ENCODE measurements at regions not wholly inside any gene's neighbourhood (a gene's known extent, or its start where the extent isn't known, plus 50 kb on each side); places are given as distances from the start of the nearest gene placed in this dataset.
"Not testable (repeated sequence)": the region's sequence is repeated elsewhere in the genome, so short reads cannot be mapped to it uniquely, and the experiment has no call there.

DNA sequence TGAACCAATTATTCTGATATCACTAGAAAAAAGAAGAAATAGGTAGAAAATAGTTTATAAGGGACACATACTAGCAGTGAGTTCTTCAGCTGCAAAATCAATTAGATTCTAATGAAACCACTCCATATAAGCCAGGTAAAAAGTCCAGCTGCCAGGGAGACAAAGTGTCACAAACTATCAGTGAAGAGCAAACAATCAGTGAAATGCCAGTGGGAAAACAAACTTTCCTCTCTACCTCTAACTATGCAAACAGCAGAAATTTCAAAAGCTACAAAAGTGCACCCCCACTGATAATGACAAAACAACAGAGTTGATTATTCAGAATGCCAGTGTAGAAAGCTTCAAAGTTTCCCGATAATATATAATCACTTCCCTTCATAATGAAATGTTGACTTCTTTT is 637.2 kb upstream of the ITGA1 start:
- no peaks in the 10 kb centered on the region for H3K9me3 ChIP-seq (ENCODE audit: insufficient read depth, low read depth, low read length)
- no peaks in the 10 kb centered on the region for H3K27me3 ChIP-seq (ENCODE audit: insufficient read depth, low read length, poor library complexity, severe bottlenecking)
- H3F3A ChIP-seq (ENCODE audit: low read depth): no peaks in the 10 kb centered on the region
- no peak for TF ChIP-seq EZH2phosphoT487 (IDR thresholded peaks at IDR 0.05; ENCODE audit: borderline replicate concordance)
- TF ChIP-seq, protein P1, sequence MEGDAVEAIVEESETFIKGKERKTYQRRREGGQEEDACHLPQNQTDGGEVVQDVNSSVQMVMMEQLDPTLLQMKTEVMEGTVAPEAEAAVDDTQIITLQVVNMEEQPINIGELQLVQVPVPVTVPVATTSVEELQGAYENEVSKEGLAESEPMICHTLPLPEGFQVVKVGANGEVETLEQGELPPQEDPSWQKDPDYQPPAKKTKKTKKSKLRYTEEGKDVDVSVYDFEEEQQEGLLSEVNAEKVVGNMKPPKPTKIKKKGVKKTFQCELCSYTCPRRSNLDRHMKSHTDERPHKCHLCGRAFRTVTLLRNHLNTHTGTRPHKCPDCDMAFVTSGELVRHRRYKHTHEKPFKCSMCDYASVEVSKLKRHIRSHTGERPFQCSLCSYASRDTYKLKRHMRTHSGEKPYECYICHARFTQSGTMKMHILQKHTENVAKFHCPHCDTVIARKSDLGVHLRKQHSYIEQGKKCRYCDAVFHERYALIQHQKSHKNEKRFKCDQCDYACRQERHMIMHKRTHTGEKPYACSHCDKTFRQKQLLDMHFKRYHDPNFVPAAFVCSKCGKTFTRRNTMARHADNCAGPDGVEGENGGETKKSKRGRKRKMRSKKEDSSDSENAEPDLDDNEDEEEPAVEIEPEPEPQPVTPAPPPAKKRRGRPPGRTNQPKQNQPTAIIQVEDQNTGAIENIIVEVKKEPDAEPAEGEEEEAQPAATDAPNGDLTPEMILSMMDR (conservative IDR thresholded peaks at IDR 0.05; ENCODE audit: low read length): no peak
- no peaks in the 10 kb centered on the region for H3K9me2 ChIP-seq (replicated peaks; ENCODE audit: low read depth, low read length)
- no peak overlapping the region for H3K4me2 ChIP-seq (ENCODE audit: low read depth, low read length, poor library complexity, severe bottlenecking)
- H2AFZ ChIP-seq (ENCODE audit: low read length): peak overlapping the region; percentile 46; the same call in 1 of the 2 replicates
- H4K20me1 ChIP-seq (ENCODE audit: insufficient read depth, low read length, poor library complexity, severe bottlenecking): no peaks in the 10 kb centered on the region
- H3K4me1 ChIP-seq (ENCODE audit: insufficient read depth, low read length, poor library complexity, severe bottlenecking): peaks cover 7% of the 10 kb centered on the region
- no peak overlapping the region for H3K4me3 ChIP-seq (ENCODE audit: low read length, poor library complexity, severe bottlenecking)
- H3K79me2 ChIP-seq (ENCODE audit: insufficient read depth, low read length): no peaks in the 10 kb centered on the region
- H3K36me3 ChIP-seq (ENCODE audit: insufficient read depth, low read length): no peaks in the 10 kb centered on the region
- no peak overlapping the region for H3K9ac ChIP-seq (ENCODE audit: low read depth, low read length, poor library complexity, severe bottlenecking)

DNA sequence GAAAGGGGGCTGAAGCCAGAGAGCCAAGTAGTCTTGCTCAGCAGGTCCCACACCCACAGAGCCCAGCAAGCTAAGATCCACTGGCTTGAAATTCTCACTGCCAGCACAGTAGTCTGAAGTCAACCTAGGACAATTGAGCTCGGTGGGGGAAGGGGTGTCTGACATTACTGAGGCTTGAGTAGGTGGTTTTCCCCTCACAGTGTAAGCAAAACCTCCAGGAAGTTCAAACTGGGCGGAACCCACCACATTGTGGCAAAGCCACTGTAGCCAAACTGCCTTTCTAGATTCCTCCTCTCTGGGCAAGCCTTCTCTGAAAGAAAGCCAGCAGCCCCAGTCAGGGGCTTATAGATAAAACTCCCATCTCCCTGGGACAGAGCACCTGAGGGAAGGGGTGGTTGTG is 630.9 kb upstream of the ITGA1 start:
- not testable (repeated sequence) for H3K9me3 ChIP-seq (ENCODE audit: insufficient read depth, low read depth, low read length); H3K79me2 ChIP-seq (ENCODE audit: insufficient read depth, low read length); H4K20me1 ChIP-seq (ENCODE audit: insufficient read depth, low read length, poor library complexity, severe bottlenecking); H3F3A ChIP-seq (ENCODE audit: low read depth); H3K27me3 ChIP-seq (ENCODE audit: insufficient read depth, low read length, poor library complexity, severe bottlenecking); H3K4me3 ChIP-seq (ENCODE audit: low read length, poor library complexity, severe bottlenecking); H3K36me3 ChIP-seq (ENCODE audit: insufficient read depth, low read length); H3K9me2 ChIP-seq (replicated peaks; ENCODE audit: low read depth, low read length)
- H3K4me2 ChIP-seq (ENCODE audit: low read depth, low read length, poor library complexity, severe bottlenecking): peak overlapping the region; percentile 57
- H2AFZ ChIP-seq (ENCODE audit: low read length): peak overlapping the region; percentile 76
- peak overlapping the region; percentile 50 for H3K9ac ChIP-seq (ENCODE audit: low read depth, low read length, poor library complexity, severe bottlenecking)
- H3K4me1 ChIP-seq (ENCODE audit: insufficient read depth, low read length, poor library complexity, severe bottlenecking): peaks cover 19% of the 10 kb centered on the region

DNA sequence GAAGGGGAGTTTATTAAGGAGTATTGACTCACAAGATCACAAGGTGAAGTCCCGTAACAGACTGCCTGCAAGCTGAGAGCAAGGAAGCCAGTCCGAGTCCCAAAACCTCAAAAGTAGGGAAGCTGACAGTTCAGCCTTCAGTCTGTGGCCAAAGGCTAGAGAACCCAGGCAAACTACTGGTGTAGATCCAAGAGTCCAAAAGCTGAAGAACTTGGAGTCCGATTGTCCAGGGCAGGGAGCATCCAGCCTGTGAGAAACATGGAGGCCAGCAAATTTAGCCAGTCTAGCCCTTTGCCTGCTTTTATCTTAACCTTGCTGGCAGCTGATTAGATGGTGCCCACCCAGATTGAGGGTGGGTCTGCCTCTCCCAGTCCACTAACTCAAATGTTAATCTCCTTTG is 621.9 kb upstream of the ITGA1 start:
- H3K9me2 ChIP-seq (replicated peaks; ENCODE audit: low read depth, low read length); H3K27me3 ChIP-seq (ENCODE audit: insufficient read depth, low read length, poor library complexity, severe bottlenecking); H3K9me3 ChIP-seq (ENCODE audit: insufficient read depth, low read depth, low read length); H3K79me2 ChIP-seq (ENCODE audit: insufficient read depth, low read length); H3F3A ChIP-seq (ENCODE audit: low read depth); H3K9ac ChIP-seq (ENCODE audit: low read depth, low read length, poor library complexity, severe bottlenecking); H2AFZ ChIP-seq (ENCODE audit: low read length); H4K20me1 ChIP-seq (ENCODE audit: insufficient read depth, low read length, poor library complexity, severe bottlenecking); H3K4me2 ChIP-seq (ENCODE audit: low read depth, low read length, poor library complexity, severe bottlenecking); H3K4me3 ChIP-seq (ENCODE audit: low read length, poor library complexity, severe bottlenecking); H3K36me3 ChIP-seq (ENCODE audit: insufficient read depth, low read length); H3K4me1 ChIP-seq (ENCODE audit: insufficient read depth, low read length, poor library complexity, severe bottlenecking): not testable (repeated sequence)

DNA sequence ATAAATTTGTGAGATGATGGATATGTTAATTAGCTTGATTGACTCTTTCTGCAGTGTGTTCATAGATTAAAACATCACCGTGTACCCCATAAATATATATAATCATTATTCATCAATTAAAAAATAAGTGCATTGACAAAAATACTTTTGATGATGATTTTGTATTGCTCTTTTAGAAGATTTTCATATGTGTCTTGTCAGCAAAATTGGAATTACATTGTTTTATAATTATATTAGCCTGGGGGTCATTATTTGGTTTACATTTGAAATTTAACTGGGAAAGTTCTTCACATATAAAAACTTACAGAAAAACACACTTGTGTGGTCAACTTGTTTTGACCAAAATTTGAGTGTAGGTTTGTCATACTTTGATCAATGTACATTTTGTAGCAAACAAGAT is 614.6 kb upstream of the ITGA1 start:
- Histone ChIP-seq H3K9me2 (replicated peaks; ENCODE audit: low read depth, low read length) (no peaks in the 10 kb centered on the region), H4K20me1 (ENCODE audit: insufficient read depth, low read length, poor library complexity, severe bottlenecking) (no peaks in the 10 kb centered on the region), H3K36me3 (ENCODE audit: insufficient read depth, low read length) (no peaks in the 10 kb centered on the region), H3K79me2 (ENCODE audit: insufficient read depth, low read length) (no peaks in the 10 kb centered on the region), H3K4me2 (ENCODE audit: low read depth, low read length, poor library complexity, severe bottlenecking) (no peak overlapping the region), H3K4me1 (ENCODE audit: insufficient read depth, low read length, poor library complexity, severe bottlenecking) (no peaks in the 10 kb centered on the region), H3K9ac (ENCODE audit: low read depth, low read length, poor library complexity, severe bottlenecking) (no peak overlapping the region), H3F3A (ENCODE audit: low read depth) (no peaks in the 10 kb centered on the region), H2AFZ (ENCODE audit: low read length) (no peak overlapping the region), H3K9me3 (ENCODE audit: insufficient read depth, low read depth, low read length) (no peaks in the 10 kb centered on the region; the same call in 1 of the 2 replicates), H3K4me3 (ENCODE audit: low read length, poor library complexity, severe bottlenecking) (no peak overlapping the region), H3K27me3 (ENCODE audit: insufficient read depth, low read length, poor library complexity, severe bottlenecking) (no peaks in the 10 kb centered on the region)
- no peak for TF ChIP-seq EZH2phosphoT487 (IDR thresholded peaks at IDR 0.05; ENCODE audit: borderline replicate concordance)
- TF ChIP-seq, protein P1 (conservative IDR thresholded peaks at IDR 0.05; ENCODE audit: low read length): no peak
